HepG2 (cell line): ENCODE measurements at regions not wholly inside any gene's neighbourhood (a gene's known extent, or its start where the extent isn't known, plus 50 kb on each side); places are given as distances from the start of the nearest gene placed in this dataset.

ENCODE experiments used
- ATAC-seq: fragments of 200-7000 bp; cut with Tn5 transposase; 3 replicates; pipeline ENCODE4 v1.9.1; 2020; ENCODE audit warnings: mild to moderate bottlenecking, moderate library complexity
- BruUV-seq: library from RNA; stranded (reverse); fragments of 400-500 nt; replicated peaks from 2 replicates; lab custom pipeline; 2021; lab: Mats Ljungman, UMichigan
- CTCF ChIA-PET: fragments of 300-600 bp; formaldehyde crosslinking; extraction: SDS; loops from one replicate; lab custom pipeline; 2021; ENCODE audit warnings: low total read pairs, inconsistent platforms, low intra/inter-chr PET ratio; lab: Yijun Ruan, JAX
- POLR2A ChIA-PET: fragments of 350-600 bp; sonication (Branson Sonifier 250); formaldehyde crosslinking; loops from one replicate; lab custom pipeline; 2020; ENCODE audit warnings: antibody characterized with exemption, inconsistent platforms; lab: Yijun Ruan, JAX
- DNase-seq: peaks from one replicate; pipeline ENCODE4 v3.0.0-alpha.2; 2015; ENCODE audit warnings: low spot score
- FAIRE-seq: peaks from 3 replicates; lab custom pipeline; 2011; peaks lifted over from hg19 to GRCh38; lab: Jason Lieb, UNC
- H2AFZ ChIP-seq: one replicate; pipeline ENCODE4 v1.6.1; 2011; ENCODE audit warnings: low read length, inconsistent platforms
- H3K27ac ChIP-seq: fragments of 300-600 bp; 3 replicates; pipeline ENCODE4 v1.8.0; 2011; ENCODE audit warnings: mixed run types, mild to moderate bottlenecking, mixed read lengths, low read length, inconsistent platforms; ENCODE audit not compliant: insufficient read depth; ENCODE audit errors: extremely low read length
- H3K27me3 ChIP-seq, 2 experiments: fragments of 200-600 bp in 1 of 2; 2 replicates in 1 of 2; 3 replicates in 1 of 2; pipeline versions ENCODE4 v1.6.0 to v1.8.0; 2011; ENCODE audit warnings: low read length in 2 of 2, mild to moderate bottlenecking in 2 of 2, moderate library complexity in 2 of 2, inconsistent platforms in 1 of 2; ENCODE audit not compliant: insufficient read depth in 2 of 2, control insufficient read depth in 1 of 2
- H3K36me3 ChIP-seq, 2 experiments: fragments of 200-600 bp in 1 of 2; replicated peaks in 1 of 2; 2 replicates in 1 of 2; 3 replicates in 1 of 2; pipeline versions ENCODE4 v1.5.1 to v1.8.0; 2011; ENCODE audit warnings: low read length in 2 of 2, inconsistent platforms in 1 of 2; ENCODE audit not compliant: insufficient read depth in 2 of 2, control insufficient read depth in 1 of 2
- H3K4me1 ChIP-seq: 2 replicates; pipeline ENCODE4 v1.5.1; 2012; ENCODE audit warnings: low read length, inconsistent platforms; ENCODE audit not compliant: insufficient read depth
- H3K4me2 ChIP-seq: 2 replicates; pipeline ENCODE4 v1.6.0; 2011; ENCODE audit warnings: low read depth, low read length, inconsistent platforms
- H3K4me3 ChIP-seq, 3 experiments: fragments of 200-600 bp in 1 of 3; sonication (generic), shearing (Covaris generic) in 1 of 3; replicated peaks in 1 of 3; 2 replicates each; pipeline ENCODE4 v1.5.1; 2011 to 2016; ENCODE audit warnings: low read length in 3 of 3, inconsistent platforms in 2 of 3, low read depth in 2 of 3, mild to moderate bottlenecking in 2 of 3, control low read depth in 1 of 3, mixed read lengths in 1 of 3; ENCODE audit not compliant: insufficient read depth in 1 of 3
- H3K79me2 ChIP-seq: one replicate; pipeline ENCODE4 v1.6.1; 2011; ENCODE audit warnings: low read length, inconsistent platforms; ENCODE audit not compliant: insufficient read depth
- H3K9ac ChIP-seq: 2 replicates; pipeline ENCODE4 v1.6.0; 2011; ENCODE audit warnings: mild to moderate bottlenecking, low read depth, low read length, inconsistent platforms; ENCODE audit not compliant: insufficient read depth
- H3K9me3 ChIP-seq: 2 replicates; pipeline ENCODE4 v1.5.1; 2012; ENCODE audit warnings: mild to moderate bottlenecking, low read length
- H4K20me1 ChIP-seq: 2 replicates; pipeline ENCODE4 v1.6.0; 2011; ENCODE audit warnings: inconsistent platforms, mild to moderate bottlenecking, low read length, moderate library complexity; ENCODE audit not compliant: insufficient read depth
- DNMT1 ChIP-seq: sonication (generic); formaldehyde crosslinking; IDR thresholded peaks from 2 replicates; pipeline ENCODE4 v1.5.1; 2020; ENCODE audit warnings: mild to moderate bottlenecking, missing genetic modification reagents
- FOXO1 ChIP-seq: sonication (generic); formaldehyde crosslinking; IDR thresholded peaks from 2 replicates; pipeline ENCODE4 v1.4.0; 2020; ENCODE audit warnings: missing genetic modification reagents
- HNRNPUL1 ChIP-seq: fragments of 200-400 bp; formaldehyde crosslinking; IDR thresholded peaks from 2 replicates; pipeline ENCODE4 v1.6.1; 2017; ENCODE audit warnings: low read depth, mild to moderate bottlenecking, low read length, moderate library complexity
- MAFF ChIP-seq: IDR thresholded peaks from 2 replicates; pipeline ENCODE4 v1.6.1; 2011; ENCODE audit warnings: low read depth, low read length, improper control_type of control experiment
- MAFK ChIP-seq, 2 experiments: IDR thresholded peaks in 1 of 2; conservative IDR thresholded peaks in 1 of 2; 2 replicates each; pipeline ENCODE4 v1.6.1; 2011; ENCODE audit warnings: improper control_type of control experiment in 2 of 2, low read length in 2 of 2
- MIXL1 ChIP-seq: IDR thresholded peaks from 2 replicates; pipeline ENCODE4 v1.6.1; 2016
- PAX8 ChIP-seq: sonication (generic); formaldehyde crosslinking; IDR thresholded peaks from 2 replicates; pipeline ENCODE4 v1.8.0; 2022; ENCODE audit warnings: mild to moderate bottlenecking, missing genetic modification reagents, borderline replicate concordance
- TBL1XR1 ChIP-seq: fragments of 150-350 bp; IDR thresholded peaks from 2 replicates; pipeline ENCODE4 v1.6.1; 2014; ENCODE audit warnings: borderline replicate concordance, low read length; ENCODE audit not compliant: partially characterized antibody
- TEAD3 ChIP-seq: optimal IDR thresholded peaks from 2 replicates; pipeline ENCODE3; 2016; ENCODE audit warnings: borderline replicate concordance
- ZNF468 ChIP-seq: sonication (generic); formaldehyde crosslinking; IDR thresholded peaks from 2 replicates; pipeline ENCODE4 v1.8.0; 2022; ENCODE audit warnings: mild to moderate bottlenecking, moderate library complexity, missing genetic modification reagents
- in situ Hi-C: cut with HindIII; loops from 2 replicates; pipeline ENCODE4 v1.10.0; 2017; ENCODE audit warnings: low pct_unique_long_range_greater_than_20kb; ENCODE audit not compliant: extremely low pct_ligation_motif_present
- intact Hi-C: fragments of 100-400 bp; cut with micrococcal nuclease; formaldehyde crosslinking; loops from one replicate; pipeline ENCODE4 v1.10.0; 2022; ENCODE audit not compliant: unreplicated experiment
- TF ChIP-seq, protein P1 (sequence below): sonication (generic); formaldehyde crosslinking; IDR thresholded peaks from 2 replicates; pipeline ENCODE4 v1.5.0; 2020; ENCODE audit warnings: mild to moderate bottlenecking, missing genetic modification reagents

DNA sequence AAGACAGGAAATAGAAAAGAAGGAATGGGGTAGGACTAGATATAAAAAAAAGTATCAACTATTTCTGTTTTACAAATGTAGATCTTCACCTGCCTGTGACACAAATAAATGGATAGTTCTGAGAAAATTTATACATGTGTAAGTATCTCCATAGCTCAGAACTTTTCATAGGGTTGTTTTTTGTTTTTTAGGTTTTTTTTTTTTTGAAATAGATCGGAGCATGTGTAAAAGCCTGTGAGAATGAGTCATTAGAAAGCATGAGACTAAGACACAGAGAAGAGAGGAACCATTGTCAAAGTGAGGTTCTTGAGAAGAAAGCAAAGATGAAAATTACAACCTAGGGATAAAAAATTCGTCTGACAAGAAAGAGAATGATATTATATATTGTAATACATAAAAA is 481.6 kb downstream of the PABPC4L start (continued):
- TF ChIP-seq ZNF468 (CRISPR knock-in tag) (no peak), MIXL1 (CRISPR knock-in tag) (no peak), TEAD3 (no peak), FOXO1 (CRISPR knock-in tag) (no peak), PAX8 (CRISPR knock-in tag) (no peak), HNRNPUL1 (no peak)
- TF ChIP-seq, protein P1, sequence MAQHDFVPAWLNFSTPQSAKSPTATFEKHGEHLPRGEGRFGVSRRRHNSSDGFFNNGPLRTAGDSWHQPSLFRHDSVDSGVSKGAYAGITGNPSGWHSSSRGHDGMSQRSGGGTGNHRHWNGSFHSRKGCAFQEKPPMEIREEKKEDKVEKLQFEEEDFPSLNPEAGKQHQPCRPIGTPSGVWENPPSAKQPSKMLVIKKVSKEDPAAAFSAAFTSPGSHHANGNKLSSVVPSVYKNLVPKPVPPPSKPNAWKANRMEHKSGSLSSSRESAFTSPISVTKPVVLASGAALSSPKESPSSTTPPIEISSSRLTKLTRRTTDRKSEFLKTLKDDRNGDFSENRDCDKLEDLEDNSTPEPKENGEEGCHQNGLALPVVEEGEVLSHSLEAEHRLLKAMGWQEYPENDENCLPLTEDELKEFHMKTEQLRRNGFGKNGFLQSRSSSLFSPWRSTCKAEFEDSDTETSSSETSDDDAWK (CRISPR knock-in tag): no peak

DNA sequence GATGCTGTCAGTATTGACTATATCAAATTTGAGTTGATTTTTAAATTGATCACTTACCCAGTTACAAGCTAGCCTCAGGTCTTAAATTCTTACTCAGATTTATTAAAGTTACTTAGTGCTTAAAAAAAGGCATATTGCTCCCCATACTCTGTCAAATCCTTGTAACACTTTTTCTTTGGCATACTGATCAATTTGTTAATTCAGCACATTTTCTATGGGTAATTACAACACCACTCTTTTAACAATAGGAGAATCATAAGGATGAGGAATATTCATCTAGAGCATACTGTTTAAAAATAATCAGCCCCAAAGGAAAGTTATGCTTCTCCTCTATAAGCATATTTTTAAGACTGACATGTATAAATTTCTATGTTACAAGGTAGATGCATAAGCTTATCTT is 482.5 kb downstream of the PABPC4L start:
- no peak for FAIRE-seq
- H3K4me1 ChIP-seq: no peaks in the 10 kb centered on the region
- H3K9ac ChIP-seq: no peak overlapping the region
- ChIA-PET POLR2A (no interaction called here), CTCF (no interaction called here)
- no peak for ATAC-seq
- no peak overlapping the region for H3K4me2 ChIP-seq
- intact Hi-C loops: no loop called here
- H4K20me1 ChIP-seq: no peaks in the 10 kb centered on the region
- H3K27me3 ChIP-seq: no peaks in the 10 kb centered on the region
- no peaks in the 10 kb centered on the region for H3K36me3 ChIP-seq
- no peak for DNase-seq
- no peak overlapping the region for H3K27ac ChIP-seq
- no peak overlapping the region for H3K4me3 ChIP-seq
- no peaks in the 10 kb centered on the region for H3K79me2 ChIP-seq
- BruUV-seq: no TSS peak
- no peaks in the 10 kb centered on the region for H3K9me3 ChIP-seq
- in situ Hi-C loops: no loop called here
- TF ChIP-seq DNMT1 (CRISPR knock-in tag): no peak
- TF ChIP-seq MAFK (conservative IDR thresholded peaks at IDR 0.05 in 1 of 2, IDR thresholded peaks at IDR 0.05 in 1 of 2; ENCODE audit: low read length in 2 of 2): peak; percentile 43 to 57; a peak in 3 of 4 replicates
- TF ChIP-seq TBL1XR1: no peak
- peak; percentile 48; the same call in 1 of the 2 replicates for TF ChIP-seq MAFF
- H2AFZ ChIP-seq: no peak overlapping the region
